ENCODE measurements at regions not wholly inside any gene's neighbourhood (a gene's known extent, or its start where the extent isn't known, plus 50 kb on each side); places are given as distances from the start of the nearest gene placed in this dataset.
A peak's percentile ranks its signal among the peaks of the same experiment; 100 is the strongest.
"Not testable (repeated sequence)": the region's sequence is repeated elsewhere in the genome, so short reads cannot be mapped to it uniquely, and the experiment has no call there.

DNA sequence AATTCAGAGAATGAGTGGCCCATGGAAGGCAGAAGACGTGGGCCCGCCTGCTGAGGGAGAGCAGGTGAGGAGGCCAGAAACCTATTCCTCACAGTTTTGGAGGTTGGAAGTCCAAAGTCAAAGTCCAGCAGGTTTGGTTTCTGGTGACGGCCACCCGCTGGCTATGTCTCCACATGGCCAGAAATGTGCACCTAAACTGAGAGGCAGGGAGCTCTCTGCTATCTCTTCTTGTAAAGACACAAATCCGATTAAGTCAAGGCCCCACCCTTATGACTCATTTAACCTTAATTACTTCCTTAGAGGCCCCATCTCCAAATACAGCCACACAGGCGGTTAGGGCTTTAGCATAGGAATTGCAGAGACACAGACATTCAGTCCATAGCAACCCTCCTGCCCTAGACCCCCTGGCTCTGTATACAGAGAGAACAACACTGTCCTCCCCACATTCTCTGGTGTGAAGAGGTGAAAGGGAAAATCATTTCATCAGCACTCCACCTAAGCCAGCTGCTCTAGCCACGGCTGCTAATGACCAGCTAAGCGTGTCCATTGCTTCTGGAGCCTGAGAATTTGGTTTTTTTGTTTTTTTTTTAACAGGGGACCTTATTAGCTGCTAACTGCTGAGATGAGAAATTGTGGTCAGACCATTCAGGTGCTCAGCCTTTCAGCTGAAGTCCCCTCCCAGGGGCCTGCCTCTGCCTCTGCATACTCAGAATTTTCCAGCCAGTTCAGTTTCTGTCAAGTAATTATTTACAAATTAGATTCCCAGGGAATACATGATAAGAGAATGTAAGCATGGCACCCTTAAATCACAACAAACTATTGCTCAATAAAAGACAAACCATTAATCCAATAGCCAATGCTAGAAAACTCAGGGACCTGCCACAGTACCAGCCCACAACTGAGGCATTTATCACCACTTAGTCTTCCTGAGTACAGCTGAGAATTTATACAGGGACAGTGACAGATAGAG is 368.7 kb upstream of the ID2 start:
- peak; percentile 73 for DNase-seq

DNA sequence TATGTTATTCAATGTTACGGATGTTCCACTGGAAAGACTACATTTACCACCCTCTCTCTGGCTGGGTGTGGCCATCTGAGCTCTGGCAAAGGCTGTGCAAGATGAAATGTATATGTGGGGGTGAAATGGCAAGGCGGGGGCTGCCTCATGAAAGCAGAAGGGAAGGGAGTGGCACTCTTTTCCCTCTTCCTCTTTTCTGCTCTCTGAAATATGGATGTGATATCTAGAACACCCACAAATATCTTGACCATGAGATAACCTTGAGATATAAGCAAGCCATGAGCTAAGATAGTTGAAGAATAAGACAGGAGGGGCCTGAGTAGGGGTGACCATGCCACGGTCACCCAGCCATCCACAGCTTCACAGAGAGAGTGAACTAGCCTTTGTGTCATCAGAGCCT is 367.8 kb upstream of the ID2 start:
- DNase-seq: peak; percentile 64

DNA sequence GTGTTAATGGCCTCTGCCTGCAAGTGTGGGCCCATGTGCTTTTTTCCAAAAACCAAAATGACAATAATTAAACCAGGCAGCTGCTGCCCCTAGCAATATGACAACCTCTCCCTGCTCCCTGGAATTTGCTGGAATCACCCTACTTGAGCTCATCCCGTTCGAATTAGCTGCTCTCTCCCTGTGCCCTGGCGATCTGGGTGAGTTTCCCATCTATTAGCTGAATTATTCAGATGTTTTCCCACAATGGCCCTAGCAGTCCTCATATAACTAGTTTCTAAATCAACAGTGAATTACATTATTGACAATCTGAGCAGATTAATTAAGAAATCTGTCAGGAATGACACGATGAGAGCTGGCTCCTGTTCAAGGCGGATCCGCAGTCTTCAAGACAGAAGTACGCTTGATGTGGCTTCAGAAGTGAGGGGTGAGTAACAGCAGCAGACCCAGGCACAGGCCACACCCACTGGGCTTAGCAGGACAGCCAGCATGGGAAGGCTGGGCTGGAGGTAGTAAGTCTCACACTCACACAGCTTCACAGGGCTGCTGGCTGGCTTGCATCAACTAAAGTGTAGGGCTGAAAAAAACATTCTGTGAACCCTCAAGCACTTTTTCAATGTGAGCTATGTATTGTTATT is 366.2 kb upstream of the ID2 start:
- no peak for DNase-seq

DNA sequence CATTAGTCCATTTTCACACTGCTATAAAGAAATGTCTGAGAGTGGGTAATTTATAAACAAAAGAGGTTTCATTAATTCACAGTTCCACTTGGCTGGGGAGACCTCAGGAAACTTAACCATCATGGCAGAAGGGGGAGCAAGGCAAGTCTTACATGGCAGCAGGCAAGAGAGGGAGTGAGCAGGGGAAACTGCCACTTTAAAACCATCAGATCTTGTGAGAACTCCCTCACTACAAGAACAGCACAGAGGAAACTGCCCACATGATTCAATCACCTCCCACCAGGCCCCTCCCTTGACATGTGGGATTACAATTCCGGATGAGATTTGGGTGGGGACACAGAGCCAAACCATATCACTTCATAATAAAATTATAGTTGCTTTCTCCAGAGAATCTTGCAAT is 365.5 kb upstream of the ID2 start:
- no peak for DNase-seq

DNA sequence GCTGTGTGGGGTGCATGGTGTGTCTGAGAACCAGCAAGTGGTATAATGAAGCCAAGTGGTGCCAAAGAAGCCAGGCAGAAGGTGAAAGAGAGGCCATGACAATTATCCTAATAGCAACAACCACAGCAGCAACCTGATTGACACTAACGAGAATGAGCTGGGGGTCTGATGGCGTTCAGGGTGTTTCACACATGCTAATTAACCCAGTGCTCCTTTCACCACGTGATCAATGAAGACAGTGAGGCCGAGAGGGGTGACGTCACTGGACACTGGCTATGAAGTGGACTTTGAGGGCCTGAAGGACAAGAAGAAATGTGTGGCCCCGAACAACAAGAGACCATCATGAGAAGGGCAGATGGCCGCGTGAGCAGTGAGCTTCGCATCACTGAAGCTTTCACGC is 364.4 kb upstream of the ID2 start:
- DNase-seq: no peak

DNA sequence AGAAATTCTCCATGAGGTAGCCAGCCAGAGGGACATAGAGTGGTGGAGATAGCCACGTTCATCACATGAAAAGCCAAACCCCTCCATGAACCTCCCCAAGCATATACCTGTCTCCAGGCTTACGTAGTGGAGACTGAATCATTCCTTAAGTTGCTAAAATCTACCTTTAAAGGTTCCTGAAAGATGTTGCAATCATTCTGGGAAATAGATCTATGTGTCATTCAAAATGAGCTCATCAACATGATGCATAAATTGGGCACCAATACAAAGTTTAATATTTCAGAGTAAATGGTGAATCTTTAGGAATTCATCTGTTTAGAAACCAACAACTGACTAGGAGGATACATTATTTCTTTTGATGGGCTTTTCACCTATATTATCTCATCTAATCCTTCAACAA is 362.6 kb upstream of the ID2 start:
- no peak for DNase-seq

DNA sequence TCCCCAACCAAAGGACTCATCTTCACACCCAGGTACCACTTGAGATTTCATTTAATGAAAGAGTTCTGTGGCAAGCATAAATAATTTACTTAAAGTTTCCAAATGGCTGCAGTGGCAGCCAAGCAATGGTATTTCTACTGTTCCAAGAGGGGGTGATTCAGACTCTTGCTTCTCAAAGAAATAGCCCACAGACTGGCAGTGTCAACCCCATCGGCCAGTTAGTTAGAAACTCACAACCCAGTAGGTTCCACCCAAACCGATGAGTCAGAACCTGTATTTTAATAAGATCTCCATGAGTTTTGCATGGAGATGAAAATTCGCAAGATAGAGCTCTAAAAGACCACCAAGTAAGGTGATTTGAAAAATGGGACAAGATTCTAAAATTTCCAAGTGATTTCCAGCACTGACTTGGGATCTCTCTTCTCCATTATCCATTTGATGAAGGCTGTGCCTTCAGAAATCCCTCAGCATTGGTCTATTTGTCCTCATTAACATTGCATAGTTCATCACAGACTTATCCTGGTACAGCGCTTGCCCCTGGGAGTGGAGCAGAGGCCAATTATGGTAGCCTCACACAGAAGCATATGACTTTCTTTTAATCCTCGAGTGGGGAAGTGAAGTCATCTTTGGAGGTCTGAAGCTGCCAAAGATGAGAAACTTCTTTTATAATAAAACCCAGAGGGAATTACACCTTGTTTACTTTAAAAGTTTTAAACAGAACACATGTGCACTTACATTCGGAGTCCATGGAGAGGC is 361.4 kb upstream of the ID2 start:
- DNase-seq: no peak

DNA sequence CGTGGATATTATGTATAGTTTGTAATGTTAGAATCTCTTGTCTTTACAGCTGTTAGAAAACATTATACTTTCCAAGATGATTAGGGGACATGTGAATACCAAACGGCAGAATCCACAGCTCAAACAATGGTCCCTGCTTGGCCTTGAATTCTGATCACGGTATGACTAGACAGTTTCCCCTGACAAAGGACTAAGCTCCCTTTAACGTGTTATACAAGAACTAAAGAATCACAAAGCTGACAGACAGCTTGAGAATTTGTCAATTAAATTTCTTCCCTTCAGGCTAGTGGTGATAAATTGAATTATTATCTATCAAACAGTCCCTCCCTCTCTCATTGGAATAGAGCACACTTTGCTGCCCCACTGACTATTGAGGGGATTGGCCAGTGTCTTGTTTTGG is 359.2 kb upstream of the ID2 start:
- no peak for DNase-seq

DNA sequence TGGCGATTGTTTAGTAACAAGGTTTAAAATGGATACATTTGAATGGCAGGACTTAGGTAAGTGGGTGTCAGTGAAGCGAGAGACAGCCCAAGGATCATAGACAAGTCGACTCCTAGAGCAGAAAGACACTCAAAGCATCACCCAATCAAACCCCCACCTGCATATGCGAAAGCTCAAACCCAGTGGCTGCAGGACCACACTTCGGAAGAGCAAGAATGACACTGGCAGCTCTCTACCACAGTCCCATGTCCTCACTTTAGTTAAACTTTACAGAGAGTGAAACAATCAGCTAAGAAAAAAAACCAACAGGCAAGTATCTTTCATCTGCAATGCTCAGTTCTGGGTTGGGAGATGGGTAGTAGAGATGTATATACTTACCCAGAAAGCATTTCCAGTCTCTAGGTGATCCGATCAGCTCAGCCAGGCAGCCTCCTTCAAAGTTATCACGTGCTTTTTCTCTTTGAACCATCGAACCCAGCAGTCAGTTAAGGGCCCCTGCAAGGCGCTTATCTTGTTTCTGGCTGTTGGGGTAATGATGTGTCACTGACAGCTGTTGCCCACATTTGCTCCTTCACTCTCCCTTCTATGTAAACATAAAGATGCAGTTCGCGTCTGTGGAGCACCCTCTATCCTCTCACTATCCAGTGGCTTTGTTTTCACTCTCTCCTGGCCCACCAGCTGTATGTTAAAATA is 357.5 kb upstream of the ID2 start:
- peak; percentile 72 for DNase-seq

DNA sequence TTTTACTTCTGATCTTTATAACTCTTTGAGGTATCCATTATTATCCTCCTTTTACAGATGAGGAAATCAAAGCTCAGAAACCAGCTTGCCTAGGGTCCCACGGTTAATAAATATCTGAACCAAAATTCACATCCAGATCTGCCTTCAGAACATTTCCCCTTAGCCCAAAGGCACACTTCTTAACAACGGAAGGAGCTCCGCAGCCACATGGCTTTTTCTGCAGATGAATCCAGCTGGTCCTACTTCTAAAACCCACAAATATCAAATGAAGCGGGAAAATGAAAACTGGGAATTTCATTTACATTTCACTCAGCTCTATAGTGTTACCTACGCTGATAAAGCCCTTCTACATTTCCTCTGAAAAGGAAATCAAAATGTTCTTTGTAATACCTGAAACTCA is 357.0 kb upstream of the ID2 start:
- no peak for DNase-seq

DNA sequence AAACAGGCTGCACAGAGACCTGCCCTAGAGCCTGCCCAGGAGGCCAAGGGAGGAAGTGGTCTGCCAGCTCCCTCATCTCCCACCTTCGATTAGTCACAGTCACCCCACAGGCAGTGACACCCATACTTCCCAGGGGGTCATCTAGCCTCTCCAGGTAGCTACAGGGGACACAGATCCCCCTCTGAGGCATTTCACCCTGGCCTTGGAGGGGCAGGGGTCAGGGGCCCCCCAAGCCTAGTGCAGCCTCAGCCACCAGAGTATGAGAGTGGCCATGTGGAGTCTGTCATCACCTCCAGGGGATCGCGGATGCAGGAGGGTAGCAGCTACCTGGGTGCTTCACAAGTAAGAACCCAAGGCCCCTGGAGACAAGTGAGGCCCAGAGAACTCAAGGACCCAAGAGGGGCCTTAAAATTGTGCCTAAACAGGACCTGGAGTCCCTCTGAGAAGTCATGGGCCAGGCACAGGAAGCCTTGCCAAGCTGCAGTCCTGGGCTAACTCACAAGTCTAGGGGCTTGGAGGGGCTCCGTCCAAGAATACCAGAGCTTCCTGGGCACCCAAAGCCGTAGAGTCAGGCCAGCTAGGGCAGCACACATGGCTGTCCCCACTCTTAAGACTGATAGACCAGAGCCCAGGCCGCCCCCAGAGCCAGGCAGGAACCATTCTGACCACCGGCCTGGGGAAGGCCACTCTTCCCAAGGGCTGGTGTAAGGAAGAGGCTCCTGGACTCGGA is 354.3 kb upstream of the ID2 start:
- no peak for DNase-seq

DNA sequence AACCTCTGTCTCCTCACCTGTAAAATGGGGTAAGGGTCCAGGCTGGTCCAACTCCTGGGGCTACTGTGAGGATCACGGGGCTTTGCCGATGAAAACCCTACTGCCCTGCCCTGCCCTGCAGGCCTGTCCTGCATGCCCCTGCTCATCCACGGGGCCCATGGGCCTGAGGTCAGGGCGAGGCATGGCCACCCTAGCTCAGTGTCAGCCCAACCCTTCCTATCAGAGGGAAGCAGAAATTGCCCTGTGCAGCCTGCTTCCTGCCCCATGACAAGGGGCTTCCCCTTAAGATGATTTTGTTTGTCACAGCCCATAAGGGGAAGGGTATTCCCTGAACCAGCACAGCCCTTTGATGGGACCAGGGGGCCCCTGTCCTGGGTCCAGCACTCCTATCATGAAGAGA is 353.6 kb upstream of the ID2 start:
- no peak for DNase-seq

DNA sequence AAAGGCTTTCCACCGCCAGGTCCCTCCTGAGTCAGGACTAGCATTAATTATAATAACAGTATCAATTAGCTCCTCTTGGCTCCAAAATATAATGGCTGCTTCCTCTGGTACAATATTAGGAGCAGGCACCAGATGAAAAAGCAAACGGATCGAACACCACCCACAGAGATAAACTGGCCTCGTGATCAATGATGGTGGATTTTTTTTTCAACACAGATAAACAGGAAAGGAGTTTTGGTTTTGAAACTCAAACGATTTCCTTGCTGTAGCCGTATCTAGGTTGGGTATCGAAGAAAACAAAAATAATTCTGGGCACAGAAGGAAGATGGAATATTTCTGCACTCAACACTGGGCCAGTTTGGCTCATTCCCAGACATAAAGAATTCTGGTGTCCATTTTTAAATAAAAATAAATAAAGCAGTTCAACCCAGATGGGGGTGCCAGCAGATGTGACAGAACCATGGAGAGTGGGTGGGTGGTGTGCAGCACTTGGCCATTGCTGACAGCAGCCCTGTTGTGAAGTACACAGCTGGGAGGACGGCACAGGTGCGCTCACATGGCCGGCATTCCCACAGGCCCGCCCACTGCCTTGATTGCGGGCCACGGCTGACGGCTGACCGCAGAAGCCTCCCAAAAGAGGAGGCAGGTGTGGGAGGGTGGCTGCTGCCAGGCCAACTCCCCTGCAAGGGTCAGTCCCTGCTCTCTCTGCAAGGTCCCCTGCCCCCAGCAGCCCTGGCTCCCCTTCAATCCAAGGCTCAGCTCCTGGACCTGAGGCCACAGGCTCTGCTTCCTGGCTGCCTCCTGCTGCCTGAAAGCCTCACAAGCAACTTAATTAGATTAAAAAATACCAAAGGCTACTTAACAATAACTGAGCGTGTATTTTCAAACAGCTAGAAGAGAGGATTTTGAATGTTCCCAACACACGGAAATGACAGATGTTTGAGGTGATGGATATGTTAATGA is 351.9 kb upstream of the ID2 start:
- DNase-seq: no peak

DNA sequence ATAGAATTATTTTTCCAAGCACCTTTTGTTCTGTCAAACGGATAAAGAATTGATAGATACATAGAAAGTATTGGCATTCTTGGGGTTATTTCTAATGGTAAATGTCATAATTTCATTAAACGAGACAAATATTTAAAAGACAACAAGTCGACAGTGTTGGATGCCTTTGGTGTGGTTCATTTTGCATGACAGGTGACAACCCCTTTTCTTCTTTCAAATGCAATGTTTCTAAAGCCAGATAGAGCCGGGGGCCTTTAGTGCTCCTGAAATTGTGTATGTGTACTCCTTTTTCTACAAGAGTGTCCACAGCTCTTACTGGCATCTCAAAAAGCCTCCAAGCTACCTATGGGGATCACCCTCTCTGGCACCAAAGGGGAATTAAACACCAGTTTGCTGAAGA is 350.8 kb upstream of the ID2 start:
- no peak for DNase-seq

DNA sequence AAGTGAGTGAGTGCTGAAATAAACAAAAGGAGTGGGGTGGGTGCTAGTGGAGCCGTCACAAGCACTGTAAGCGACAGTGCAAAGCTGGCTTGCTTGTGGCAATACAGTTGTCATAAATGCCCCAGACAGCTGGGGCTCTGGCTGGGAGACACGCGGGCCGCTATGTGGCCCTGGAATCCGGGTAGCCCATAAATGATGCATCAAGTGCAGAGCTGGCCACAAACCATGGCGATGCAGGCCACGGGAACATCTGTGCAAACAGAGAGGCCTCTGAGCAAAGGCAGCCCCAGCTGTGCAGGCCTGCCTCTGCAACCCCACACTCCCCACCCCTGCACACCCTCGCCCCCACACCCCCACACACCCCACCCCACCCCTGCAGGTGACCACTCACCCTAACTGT is 349.2 kb upstream of the ID2 start:
- DNase-seq: no peak

DNA sequence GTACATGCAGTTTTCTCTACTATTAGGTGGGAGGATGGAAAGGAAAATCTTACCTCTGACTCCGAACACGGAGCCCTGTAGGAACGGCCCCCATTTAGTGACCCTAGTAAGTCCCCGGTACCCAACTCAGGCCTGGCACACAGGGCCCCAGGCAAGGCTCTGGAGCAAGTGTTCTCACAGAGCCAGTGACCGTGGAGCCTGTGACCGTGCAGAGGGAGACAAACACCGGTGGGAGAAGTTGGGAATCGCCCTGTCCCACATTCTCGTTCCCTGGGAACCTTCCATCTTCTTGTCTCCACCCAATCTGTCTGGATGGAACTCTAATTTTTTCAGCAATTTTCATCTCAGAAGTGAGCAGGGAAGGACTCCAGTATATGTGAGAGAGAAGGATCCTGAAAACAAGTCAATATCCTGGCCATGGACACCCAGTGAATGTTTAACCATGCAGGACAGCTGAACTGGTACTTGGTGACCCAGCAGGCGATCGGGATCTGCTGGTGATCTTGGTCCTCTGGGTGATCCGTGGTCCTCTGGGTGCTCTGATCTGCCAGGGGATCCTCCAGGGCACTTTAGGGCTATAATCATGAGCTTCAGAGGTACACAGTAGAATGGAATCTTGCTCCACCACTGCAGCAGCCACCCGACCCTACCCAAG is 348.6 kb upstream of the ID2 start:
- DNase-seq: no peak

DNA sequence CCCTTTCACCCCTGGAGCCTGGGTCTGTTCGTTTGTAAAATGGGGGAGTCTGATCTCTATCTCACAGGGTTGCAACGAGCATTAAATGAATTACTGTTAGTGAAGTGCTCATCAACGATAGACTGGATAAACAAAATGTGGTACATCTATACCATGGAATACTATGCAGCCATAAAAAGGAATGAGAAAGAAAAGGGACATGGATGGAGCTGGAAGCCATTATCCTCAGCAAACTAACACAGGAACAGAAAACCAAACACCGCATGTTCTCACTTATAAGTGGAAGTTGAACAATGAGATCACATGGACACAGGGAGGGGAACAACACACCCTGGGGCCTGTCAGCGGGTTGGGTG is 348.0 kb upstream of the ID2 start:
- not testable (repeated sequence) for DNase-seq

DNA sequence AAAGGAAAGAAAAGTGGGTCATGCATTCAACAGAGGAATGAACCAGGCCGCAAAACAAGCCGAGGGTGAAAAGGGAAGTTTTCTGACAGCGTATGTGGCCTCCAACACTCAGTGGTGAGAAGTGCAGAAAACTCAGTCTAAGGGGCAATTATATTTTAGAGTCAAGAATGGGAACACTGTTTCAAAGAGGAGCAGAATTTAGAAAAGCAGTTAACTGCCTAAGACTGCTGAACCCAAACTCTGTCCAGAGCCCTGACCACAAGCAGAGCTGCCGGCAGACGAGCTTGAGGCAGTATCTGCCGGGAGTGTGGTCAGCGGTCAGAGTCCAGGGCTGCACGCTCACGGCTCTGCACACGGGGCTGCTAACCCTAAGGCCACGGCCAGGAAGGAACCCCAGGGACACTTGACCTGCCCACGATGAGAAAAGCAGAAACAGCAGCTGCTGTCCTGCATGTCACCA is 347.0 kb upstream of the ID2 start:
- DNase-seq: no peak

DNA sequence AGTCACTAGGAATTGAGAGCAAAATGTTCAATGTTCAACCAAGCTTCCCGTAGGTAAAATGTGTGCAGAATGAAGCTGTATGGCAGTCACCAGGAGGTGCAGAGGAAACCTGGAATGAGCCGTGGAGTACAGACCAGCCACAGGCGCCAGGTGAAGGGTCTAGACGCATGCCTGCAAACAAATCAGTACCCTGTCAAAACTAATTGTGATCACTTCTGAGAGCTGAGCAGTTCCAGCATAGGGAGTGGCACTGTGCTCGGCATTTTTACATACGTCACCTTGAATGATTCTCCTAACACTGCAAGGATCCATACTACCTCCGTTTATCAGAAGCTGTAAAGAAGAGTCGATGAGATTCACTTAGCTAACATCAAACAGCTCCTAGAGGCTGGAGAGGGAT is 346.1 kb upstream of the ID2 start:
- no peak for DNase-seq

DNA sequence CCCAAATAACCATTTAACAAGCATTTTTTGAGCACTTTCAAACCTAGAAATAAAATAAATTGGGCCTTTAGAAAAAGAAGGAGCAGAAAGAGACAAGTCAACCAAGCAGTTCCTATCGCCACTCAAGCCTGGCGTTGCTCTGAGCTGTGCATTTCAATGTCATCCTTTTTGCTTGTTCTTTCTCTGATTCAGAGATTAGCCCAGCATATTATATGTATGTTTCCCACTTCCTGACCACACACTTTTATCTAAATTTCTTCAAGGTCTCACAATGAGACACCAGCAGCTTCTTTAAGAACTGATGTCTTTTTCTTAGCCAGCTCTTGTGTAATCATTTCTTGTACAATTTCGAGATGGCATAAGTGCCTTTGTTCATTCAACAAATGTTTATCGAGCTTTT is 344.5 kb upstream of the ID2 start:
- peak; percentile 67 for DNase-seq

DNA sequence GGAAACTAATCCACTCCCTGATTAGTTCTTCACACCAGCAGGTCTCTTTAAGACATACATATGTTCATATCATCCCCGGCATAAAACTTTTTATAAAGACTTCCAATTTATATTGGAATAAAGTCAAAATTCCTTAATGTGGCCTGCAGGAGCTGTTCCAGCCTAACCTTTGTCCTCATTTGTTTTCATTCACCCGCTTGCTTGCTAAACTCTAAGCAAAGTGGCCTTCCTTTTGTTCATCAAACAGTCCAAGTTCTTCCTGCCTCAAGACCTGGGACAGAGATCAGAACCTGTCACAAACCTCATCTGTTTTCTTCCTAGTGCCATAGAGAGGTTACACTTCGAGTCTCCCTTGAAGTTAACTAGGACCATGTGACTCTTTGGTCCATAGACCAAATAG is 339.4 kb upstream of the ID2 start:
- no peak for DNase-seq
